Pancreas (tissue), 10 donors: ENCODE measurements at regions not wholly inside any gene's neighbourhood (a gene's known extent, or its start where the extent isn't known, plus 50 kb on each side); places are given as distances from the start of the nearest gene placed in this dataset.

Experiments
- ATAC-seq, 4 donors: fragments of 200-7000 bp; cut with Tn5 transposase; one replicate each; pipeline versions ENCODE4 v1.8.0 to v1.9.1; 2020; ENCODE audit warnings: mild to moderate bottlenecking in 4 of 4, moderate library complexity in 4 of 4
- DNase-seq, 6 donors: peaks; one replicate each; pipeline ENCODE4 v3.0.0-alpha.2; 2020
- FAIRE-seq: peaks from 2 replicates; lab custom pipeline; 2012; peaks lifted over from hg19 to GRCh38; lab: Jason Lieb, UNC
- H3K27ac ChIP-seq, 4 donors: fragments of 200-600 bp; sonication (generic); 1 replicate in 3 of 4; 2 replicates in 1 of 4; pipeline versions ENCODE4 v1.5.0 to v1.8.0; 2020
- H3K27me3 ChIP-seq, 4 donors: fragments of 200-600 bp; one replicate each; pipeline ENCODE4 v1.8.0; 2021
- H3K36me3 ChIP-seq, 3 donors: fragments of 200-600 bp; sonication (generic) in 1 of 3; one replicate each; pipeline versions ENCODE4 v1.5.0 to v1.8.0; 2020 to 2021
- H3K4me1 ChIP-seq, 3 donors: fragments of 200-600 bp; one replicate each; pipeline ENCODE4 v1.8.0; 2021
- H3K4me3 ChIP-seq, 4 donors: fragments of 200-600 bp; sonication (generic) in 2 of 4; one replicate each; pipeline versions ENCODE4 v1.5.0 to v1.8.0; 2020 to 2021
- H3K9me3 ChIP-seq, 4 donors: fragments of 200-600 bp; one replicate each; pipeline ENCODE4 v1.8.0; 2021
- WGBS, 2 donors: extraction: QIAGEN DNeasy Blood & Tissue Kit; methylation state at CpG; one replicate each; pipeline ENCODE4 v1.1.7; 2013; 5-methylcytosine and 5-hydroxymethylcytosine counted together
- intact Hi-C, 3 donors: fragments of 100-400 bp; cut with DNase I; formaldehyde crosslinking; loops; one replicate each; pipeline versions ENCODE4 v1.11.1 to v1.14.2; 2022
- TF ChIP-seq, protein P1 (sequence below), 4 donors: fragments of 200-600 bp; sonication (generic) in 3 of 4; IDR thresholded peaks; one replicate each; pipeline versions ENCODE4 v1.5.0 to v1.8.0; 2021; ENCODE audit warnings: antibody characterized with exemption in 4 of 4
- donor health status: healthy with polysubstance abuse.
- donor health status: DM: no; HTN: no; CAD: no; lungs with moderate emphysema.
- donor health status: DM: no; HTN: no; CAD: no.
- donor health status: control.
- donor health status: control.
- donor health status: Bipolar disorder and iron deficiency.
- donor health status: DM: yes; HTN: yes; CAD: no.
- donor health status: DM: no; HTN: no; CAD: no.
- donor health status: DM: no; HTN: no; CAD: no.
- donor health status: DM: yes; HTN: yes; CAD: no.

DNA sequence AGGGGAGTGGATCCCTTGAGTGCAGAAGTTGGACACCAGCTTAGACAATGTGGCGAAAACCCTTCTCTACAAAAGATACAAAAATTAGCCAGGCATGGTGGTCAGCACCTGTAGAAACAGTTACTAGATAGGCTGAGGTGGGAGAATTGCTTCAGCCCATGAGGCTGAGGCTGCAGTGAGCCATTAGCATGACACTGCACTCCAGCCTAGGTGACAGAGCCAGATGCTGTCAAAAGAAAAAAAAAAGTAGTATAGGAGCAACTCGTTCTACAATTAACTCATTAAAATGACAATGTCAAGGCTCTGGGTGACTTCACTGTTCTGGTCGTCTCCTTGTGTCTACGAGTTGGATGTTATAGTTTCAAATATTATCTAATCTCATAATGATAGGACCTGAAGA is 370.6 kb upstream of the NCAM2 start:
- intact Hi-C loops: no loop called here
- no peaks in the 10 kb centered on the region for H3K9me3 ChIP-seq
- FAIRE-seq (no peak), DNase-seq (no peak), ATAC-seq (no peak)
- TF ChIP-seq, protein P1, sequence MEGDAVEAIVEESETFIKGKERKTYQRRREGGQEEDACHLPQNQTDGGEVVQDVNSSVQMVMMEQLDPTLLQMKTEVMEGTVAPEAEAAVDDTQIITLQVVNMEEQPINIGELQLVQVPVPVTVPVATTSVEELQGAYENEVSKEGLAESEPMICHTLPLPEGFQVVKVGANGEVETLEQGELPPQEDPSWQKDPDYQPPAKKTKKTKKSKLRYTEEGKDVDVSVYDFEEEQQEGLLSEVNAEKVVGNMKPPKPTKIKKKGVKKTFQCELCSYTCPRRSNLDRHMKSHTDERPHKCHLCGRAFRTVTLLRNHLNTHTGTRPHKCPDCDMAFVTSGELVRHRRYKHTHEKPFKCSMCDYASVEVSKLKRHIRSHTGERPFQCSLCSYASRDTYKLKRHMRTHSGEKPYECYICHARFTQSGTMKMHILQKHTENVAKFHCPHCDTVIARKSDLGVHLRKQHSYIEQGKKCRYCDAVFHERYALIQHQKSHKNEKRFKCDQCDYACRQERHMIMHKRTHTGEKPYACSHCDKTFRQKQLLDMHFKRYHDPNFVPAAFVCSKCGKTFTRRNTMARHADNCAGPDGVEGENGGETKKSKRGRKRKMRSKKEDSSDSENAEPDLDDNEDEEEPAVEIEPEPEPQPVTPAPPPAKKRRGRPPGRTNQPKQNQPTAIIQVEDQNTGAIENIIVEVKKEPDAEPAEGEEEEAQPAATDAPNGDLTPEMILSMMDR (IDR thresholded peaks at IDR 0.05): no peak
- no peaks in the 10 kb centered on the region for H3K27me3 ChIP-seq
- H3K27ac ChIP-seq: no peak overlapping the region
- no peak overlapping the region for H3K4me3 ChIP-seq
- no peaks in the 10 kb centered on the region for H3K4me1 ChIP-seq
- WGBS, 2 donors: 45 to 48% methylated on average over 4 of the region's 4 CpGs
- no peaks in the 10 kb centered on the region for H3K36me3 ChIP-seq

DNA sequence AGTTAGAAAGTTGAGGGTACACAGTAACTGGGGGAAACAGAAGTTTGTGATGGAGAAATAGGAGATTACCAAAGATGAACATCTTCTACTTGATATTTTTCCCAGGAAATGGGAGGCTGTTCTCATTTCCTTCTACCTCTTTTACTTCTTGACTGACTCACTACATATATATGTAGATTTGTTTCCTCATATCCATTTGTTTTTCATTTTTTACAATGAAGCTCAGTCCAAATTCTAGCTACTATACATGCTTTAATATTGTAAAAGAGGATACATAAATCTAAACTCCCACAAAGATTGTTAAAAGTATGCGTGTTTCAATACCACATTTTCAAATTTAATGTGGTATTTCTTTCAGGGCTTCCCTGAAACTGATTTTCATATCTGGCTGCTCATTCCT is 366.6 kb upstream of the NCAM2 start:
- FAIRE-seq (no peak), DNase-seq (no peak), ATAC-seq (no peak)
- TF ChIP-seq, protein P1 (IDR thresholded peaks at IDR 0.05): no peak
- Histone ChIP-seq H3K4me3 (no peak overlapping the region), H3K27me3 (no peaks in the 10 kb centered on the region), H3K9me3 (no peaks in the 10 kb centered on the region), H3K36me3 (no peaks in the 10 kb centered on the region), H3K4me1 (no peaks in the 10 kb centered on the region), H3K27ac (no peak overlapping the region)
- WGBS, 2 donors: 73 to 87% methylated on average over 1 of the region's 1 CpG
- intact Hi-C loops: no loop called here

DNA sequence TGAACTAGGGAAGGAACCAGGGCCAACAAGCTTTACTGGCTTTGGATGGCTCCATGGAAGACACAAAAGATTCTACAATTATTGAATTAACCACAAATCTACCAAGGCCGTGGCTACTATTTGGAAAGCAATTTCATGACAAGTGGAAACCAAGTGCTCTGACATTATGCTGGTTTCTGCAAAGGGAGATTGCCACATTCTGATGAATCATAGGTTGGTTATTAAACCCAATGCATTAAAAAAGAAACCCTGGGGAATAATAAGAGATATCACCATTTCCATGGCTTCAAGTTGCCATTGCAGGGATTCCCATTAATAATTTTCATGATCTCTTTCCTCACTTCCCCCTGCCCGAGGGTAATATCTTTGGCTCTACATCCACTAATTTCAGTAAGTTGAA is 359.2 kb upstream of the NCAM2 start:
- Histone ChIP-seq H3K9me3 (no peaks in the 10 kb centered on the region), H3K4me1 (no peaks in the 10 kb centered on the region), H3K27ac (no peak overlapping the region), H3K4me3 (no peak overlapping the region), H3K36me3 (no peaks in the 10 kb centered on the region), H3K27me3 (no peaks in the 10 kb centered on the region)
- intact Hi-C loops: no loop called here
- DNase-seq: no peak
- FAIRE-seq: no peak
- no peak for ATAC-seq
- TF ChIP-seq, protein P1 (IDR thresholded peaks at IDR 0.05): no peak
- WGBS, 2 donors: 37 to 48% methylated on average over 2 of the region's 2 CpGs

DNA sequence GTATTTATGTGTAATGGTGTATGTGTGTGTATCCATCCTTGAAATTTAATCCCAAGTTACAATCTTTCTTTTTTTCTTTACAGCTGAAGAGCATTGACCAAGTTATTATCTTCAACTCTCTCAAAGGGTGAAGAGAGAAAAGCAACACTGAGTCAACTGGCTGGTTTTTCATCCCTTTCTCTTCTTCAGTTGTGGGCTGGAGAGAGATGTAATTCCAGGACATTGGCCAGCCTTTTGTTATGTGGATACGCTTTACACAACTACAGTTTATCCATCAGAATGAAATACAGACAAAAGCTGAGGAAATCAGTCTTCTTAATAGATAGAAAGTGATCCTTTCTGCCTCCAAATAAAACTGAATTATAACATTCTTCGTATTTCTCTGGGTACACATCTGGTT is 357.0 kb upstream of the NCAM2 start:
- intact Hi-C loops: no loop called here
- DNase-seq (no peak), ATAC-seq (no peak), FAIRE-seq (no peak)
- no peaks in the 10 kb centered on the region for H3K9me3 ChIP-seq
- no peaks in the 10 kb centered on the region for H3K27me3 ChIP-seq
- 56 to 70% methylated on average over 2 of the region's 2 CpGs for WGBS, 2 donors
- no peaks in the 10 kb centered on the region for H3K4me1 ChIP-seq
- H3K36me3 ChIP-seq: no peaks in the 10 kb centered on the region
- no peak overlapping the region for H3K27ac ChIP-seq
- TF ChIP-seq, protein P1 (IDR thresholded peaks at IDR 0.05): no peak
- no peak overlapping the region for H3K4me3 ChIP-seq

DNA sequence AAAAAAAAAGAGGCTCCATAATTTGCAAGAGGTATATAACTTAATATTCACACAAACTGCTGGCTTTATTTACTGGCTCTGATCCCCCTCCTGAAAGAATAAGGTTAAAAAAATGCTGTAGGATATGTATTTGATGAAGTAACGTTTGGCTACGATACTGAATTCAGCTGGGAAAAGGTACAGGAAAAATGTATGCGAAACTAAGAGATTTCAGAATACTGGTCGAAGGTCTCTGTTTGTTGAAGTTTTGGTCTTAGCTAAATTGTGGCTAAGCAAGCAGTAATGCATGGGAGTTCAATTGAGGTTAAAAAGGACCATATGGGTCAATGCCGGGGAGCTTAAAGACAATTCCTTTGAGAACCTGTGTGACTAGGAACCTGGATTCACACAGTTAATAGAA is 355.5 kb upstream of the NCAM2 start:
- WGBS, 2 donors: 67 to 68% methylated on average over 5 of the region's 5 CpGs
- TF ChIP-seq, protein P1 (IDR thresholded peaks at IDR 0.05): no peak
- H3K27me3 ChIP-seq: no peaks in the 10 kb centered on the region
- no peak overlapping the region for H3K4me3 ChIP-seq
- FAIRE-seq: no peak
- DNase-seq: no peak
- H3K9me3 ChIP-seq: no peaks in the 10 kb centered on the region
- intact Hi-C loops: no loop called here
- no peak for ATAC-seq
- no peaks in the 10 kb centered on the region for H3K36me3 ChIP-seq
- no peaks in the 10 kb centered on the region for H3K4me1 ChIP-seq
- H3K27ac ChIP-seq: no peak overlapping the region
